Caco-2 (cell line): ENCODE measurements at regions not wholly inside any gene's neighbourhood (a gene's known extent, or its start where the extent isn't known, plus 50 kb on each side); places are given as distances from the start of the nearest gene placed in this dataset.

Source experiments
- BruUV-seq: library from RNA; stranded (reverse); fragments of 400-500 nt; replicated peaks from 2 replicates; lab custom pipeline; 2021; lab: Mats Ljungman, UMichigan
- CTCF ChIA-PET: fragments of 300-600 bp; sonication (Branson Sonifier 250); formaldehyde crosslinking; loops from one replicate; lab custom pipeline; 2022; ENCODE audit warnings: antibody characterized with exemption; lab: Charles Lee
- POLR2A ChIA-PET: fragments of 300-600 bp; sonication (Branson Sonifier 250); formaldehyde crosslinking; loops from one replicate; lab custom pipeline; 2022; ENCODE audit warnings: antibody characterized with exemption; lab: Charles Lee
- DNase-seq, 2 experiments: peaks; one replicate each; pipeline versions ENCODE4 v3.0.0 to v3.0.0-alpha.2; 2020 to 2022
- H3K27me3 ChIP-seq: replicated peaks from 2 replicates; pipeline ENCODE4 v1.6.0; 2011; ENCODE audit warnings: low read length; ENCODE audit not compliant: control insufficient read depth, insufficient read depth
- H3K36me3 ChIP-seq: 2 replicates; pipeline ENCODE4 v1.5.1; 2011; ENCODE audit warnings: low read length; ENCODE audit not compliant: control insufficient read depth, insufficient read depth
- H3K4me1 ChIP-seq: fragments of 250-450 bp; sonication (Bioruptor Pico); 2 replicates; pipeline ENCODE4 v1.5.1; 2020; ENCODE audit warnings: mild to moderate bottlenecking
- H3K4me3 ChIP-seq: 2 replicates; pipeline ENCODE4 v1.5.1; 2011; ENCODE audit warnings: low read depth, mild to moderate bottlenecking, control low read depth, low read length
- H3K9me3 ChIP-seq: fragments of 250-450 bp; sonication (Bioruptor Pico); 2 replicates; pipeline ENCODE4 v1.5.1; 2020; ENCODE audit warnings: mild to moderate bottlenecking, moderate library complexity
- H3K27ac Mint-ChIP-seq: one replicate; pipeline ENCODE4 v1.8.0; 2022; ENCODE audit warnings: mixed read lengths; ENCODE audit not compliant: unreplicated experiment
- H3K27me3 Mint-ChIP-seq: one replicate; pipeline ENCODE4 v1.8.0; 2022; ENCODE audit warnings: mixed read lengths; ENCODE audit not compliant: insufficient read depth, unreplicated experiment
- H3K36me3 Mint-ChIP-seq: one replicate; pipeline ENCODE4 v1.8.0; 2022; ENCODE audit warnings: mild to moderate bottlenecking, mixed read lengths; ENCODE audit not compliant: insufficient read depth, unreplicated experiment
- H3K4me1 Mint-ChIP-seq: one replicate; pipeline ENCODE4 v1.8.0; 2022; ENCODE audit warnings: low read depth, mixed read lengths; ENCODE audit not compliant: unreplicated experiment
- H3K4me3 Mint-ChIP-seq: one replicate; pipeline ENCODE4 v1.8.0; 2022; ENCODE audit warnings: mild to moderate bottlenecking, moderate library complexity, mixed read lengths; ENCODE audit not compliant: unreplicated experiment
- H3K9me3 Mint-ChIP-seq: one replicate; pipeline ENCODE4 v1.8.0; 2022; ENCODE audit warnings: mixed read lengths; ENCODE audit not compliant: unreplicated experiment
- CTCF ChIP-seq, 2 experiments: fragments of 200-600 bp in 1 of 2; IDR thresholded peaks; 1 replicate in 1 of 2; 2 replicates in 1 of 2; pipeline versions ENCODE4 v1.5.1 to v1.8.0; 2011 to 2022; ENCODE audit warnings: antibody characterized with exemption in 1 of 2, control low read depth in 1 of 2, inconsistent platforms in 1 of 2, low read depth in 1 of 2, low read length in 1 of 2, mild to moderate bottlenecking in 1 of 2, moderate library complexity in 1 of 2; ENCODE audit not compliant: insufficient read depth in 1 of 2, severe bottlenecking in 1 of 2, unreplicated experiment in 1 of 2
- intact Hi-C: fragments of 100-400 bp; cut with micrococcal nuclease; formaldehyde crosslinking; loops from one replicate; pipeline ENCODE4 v1.10.0; 2022; ENCODE audit not compliant: unreplicated experiment

GRCh38 chr2:16940214-16940613 is 274.6 kb upstream of the CYRIA start:
- no peaks in the 10 kb centered on the region; the same call in 1 of the 2 replicates for H3K27me3 ChIP-seq
- Mint-ChIP-seq H3K27ac (no peak overlapping the region), H3K9me3 (no peaks in the 10 kb centered on the region), H3K4me3 (no peak overlapping the region), H3K36me3 (no peaks in the 10 kb centered on the region), H3K27me3 (peaks cover 8% of the 10 kb centered on the region), H3K4me1 (no peaks in the 10 kb centered on the region)
- no peak for DNase-seq
- intact Hi-C loops = no loop called here
- no peak overlapping the region for H3K4me3 ChIP-seq
- POLR2A ChIA-PET = no interaction called here
- no TSS peak for BruUV-seq
- no peaks in the 10 kb centered on the region for H3K36me3 ChIP-seq
- no peak for TF ChIP-seq CTCF (IDR thresholded peaks at IDR 0.05; ENCODE audit: insufficient read depth in 1 of 2, low read depth in 1 of 2, low read length in 1 of 2, severe bottlenecking in 1 of 2, unreplicated experiment in 1 of 2)
- no peaks in the 10 kb centered on the region for H3K4me1 ChIP-seq
- H3K9me3 ChIP-seq = no peaks in the 10 kb centered on the region
- CTCF ChIA-PET = no interaction called here

GRCh38 chr2:16939771-16940170 is 274.1 kb upstream of the CYRIA start:
- ChIA-PET POLR2A (no interaction called here), CTCF (no interaction called here)
- Mint-ChIP-seq H3K27ac (no peak overlapping the region), H3K4me1 (no peaks in the 10 kb centered on the region), H3K9me3 (no peaks in the 10 kb centered on the region), H3K4me3 (no peak overlapping the region), H3K36me3 (no peaks in the 10 kb centered on the region), H3K27me3 (peaks cover 8% of the 10 kb centered on the region)
- no peak for TF ChIP-seq CTCF (IDR thresholded peaks at IDR 0.05; ENCODE audit: insufficient read depth in 1 of 2, low read depth in 1 of 2, low read length in 1 of 2, severe bottlenecking in 1 of 2, unreplicated experiment in 1 of 2)
- intact Hi-C loops = no loop called here
- Histone ChIP-seq H3K27me3 (no peaks in the 10 kb centered on the region; the same call in 1 of the 2 replicates), H3K4me3 (no peak overlapping the region), H3K4me1 (no peaks in the 10 kb centered on the region), H3K9me3 (no peaks in the 10 kb centered on the region), H3K36me3 (no peaks in the 10 kb centered on the region)
- no TSS peak for BruUV-seq
- no peak for DNase-seq

- no TSS peak for BruUV-seq
- H3K4me3 ChIP-seq = no peak overlapping the region
- ChIA-PET POLR2A (no interaction called here), CTCF (no interaction called here)
- no peaks in the 10 kb centered on the region for H3K9me3 ChIP-seq
- Mint-ChIP-seq H3K36me3 (no peaks in the 10 kb centered on the region), H3K4me1 (no peaks in the 10 kb centered on the region), H3K27ac (no peak overlapping the region), H3K27me3 (peaks cover 21% of the 10 kb centered on the region), H3K4me3 (no peak overlapping the region), H3K9me3 (no peaks in the 10 kb centered on the region)
- H3K27me3 ChIP-seq = no peaks in the 10 kb centered on the region; the same call in 1 of the 2 replicates
- no peaks in the 10 kb centered on the region for H3K36me3 ChIP-seq
- no peak for TF ChIP-seq CTCF (IDR thresholded peaks at IDR 0.05; ENCODE audit: insufficient read depth in 1 of 2, low read depth in 1 of 2, low read length in 1 of 2, severe bottlenecking in 1 of 2, unreplicated experiment in 1 of 2)
- intact Hi-C loops = no loop called here
- no peak for DNase-seq
- no peaks in the 10 kb centered on the region for H3K4me1 ChIP-seq
Observed at GRCh38 chr2:16933355-16933754, 267.7 kb upstream of the CYRIA start.
